MM.1S (cell line): ENCODE measurements at regions not wholly inside any gene's neighbourhood (a gene's known extent, or its start where the extent isn't known, plus 50 kb on each side); places are given as distances from the start of the nearest gene placed in this dataset.
A peak's percentile ranks its signal among the peaks of the same experiment; 100 is the strongest.

Source experiments
- DNase-seq: peaks from one replicate; pipeline ENCODE4 v3.0.0-alpha.2; 2015
- H2AFZ ChIP-seq: fragments of 300-600 bp; sonication (generic); 2 replicates; pipeline ENCODE4 v1.6.0; 2016; ENCODE audit warnings: antibody characterized with exemption, low read length
- H3F3A ChIP-seq: fragments of 300-600 bp; sonication (generic); 2 replicates; pipeline ENCODE4 v1.6.1; 2016; ENCODE audit warnings: mild to moderate bottlenecking, antibody characterized with exemption, low read length, moderate library complexity, mixed read lengths; ENCODE audit not compliant: insufficient read depth
- H3K27ac ChIP-seq: fragments of 300-600 bp; sonication (generic); 2 replicates; pipeline ENCODE4 v1.5.1; 2016; ENCODE audit warnings: mild to moderate bottlenecking, low read length
- H3K27me3 ChIP-seq: fragments of 300-600 bp; sonication (generic); replicated peaks from 2 replicates; pipeline ENCODE4 v1.6.0; 2016; ENCODE audit warnings: low read length; ENCODE audit not compliant: insufficient read depth
- H3K36me3 ChIP-seq: fragments of 300-600 bp; sonication (generic); replicated peaks from 2 replicates; pipeline ENCODE4 v1.6.1; 2016; ENCODE audit warnings: mild to moderate bottlenecking, low read length, mixed read lengths; ENCODE audit not compliant: insufficient read depth
- H3K4me1 ChIP-seq: fragments of 300-600 bp; sonication (generic); 2 replicates; pipeline ENCODE4 v1.6.1; 2016; ENCODE audit warnings: low read length, mixed read lengths
- H3K4me2 ChIP-seq: fragments of 300-600 bp; sonication (generic); 2 replicates; pipeline ENCODE4 v1.6.0; 2016; ENCODE audit warnings: low read depth, low read length
- H3K4me3 ChIP-seq: fragments of 300-600 bp; sonication (generic); 2 replicates; pipeline ENCODE4 v1.5.1; 2016; ENCODE audit warnings: low read length, mixed read lengths
- H3K79me2 ChIP-seq: fragments of 300-600 bp; sonication (generic); 2 replicates; pipeline ENCODE4 v1.6.1; 2016; ENCODE audit warnings: mixed run types, low read length, mixed read lengths
- H3K9ac ChIP-seq: fragments of 300-600 bp; sonication (generic); 2 replicates; pipeline ENCODE4 v1.6.1; 2016; ENCODE audit warnings: low read length, mixed read lengths
- H3K9me2 ChIP-seq: fragments of 300-600 bp; sonication (generic); replicated peaks from 2 replicates; pipeline ENCODE4 v1.6.1; 2016; ENCODE audit warnings: mild to moderate bottlenecking, low read length, mixed read lengths; ENCODE audit not compliant: insufficient read depth
- H3K9me3 ChIP-seq: fragments of 300-600 bp; sonication (generic); replicated peaks from 2 replicates; pipeline ENCODE4 v1.6.1; 2016; ENCODE audit warnings: mild to moderate bottlenecking, low read length, mixed read lengths; ENCODE audit not compliant: insufficient read depth
- H4K20me1 ChIP-seq: fragments of 300-600 bp; sonication (generic); 2 replicates; pipeline ENCODE4 v1.6.1; 2016; ENCODE audit warnings: mild to moderate bottlenecking, low read length, moderate library complexity, mixed read lengths; ENCODE audit not compliant: insufficient read depth
- EZH2 ChIP-seq: fragments of 300-600 bp; sonication (generic); optimal IDR thresholded peaks from 2 replicates; pipeline ENCODE3; 2017; ENCODE audit warnings: low read depth, mild to moderate bottlenecking, antibody characterized with exemption, low read length, mixed read lengths
- EZH2phosphoT487 ChIP-seq: fragments of 300-600 bp; sonication (generic); IDR thresholded peaks from 2 replicates; pipeline ENCODE4 v1.6.1; 2018; ENCODE audit warnings: antibody characterized with exemption, low read length
- TF ChIP-seq, protein P1 (sequence below): fragments of 300-600 bp; sonication (generic); IDR thresholded peaks from 2 replicates; pipeline ENCODE4 v1.5.1; 2016; ENCODE audit warnings: antibody characterized with exemption, low read length, mixed read lengths

DNA sequence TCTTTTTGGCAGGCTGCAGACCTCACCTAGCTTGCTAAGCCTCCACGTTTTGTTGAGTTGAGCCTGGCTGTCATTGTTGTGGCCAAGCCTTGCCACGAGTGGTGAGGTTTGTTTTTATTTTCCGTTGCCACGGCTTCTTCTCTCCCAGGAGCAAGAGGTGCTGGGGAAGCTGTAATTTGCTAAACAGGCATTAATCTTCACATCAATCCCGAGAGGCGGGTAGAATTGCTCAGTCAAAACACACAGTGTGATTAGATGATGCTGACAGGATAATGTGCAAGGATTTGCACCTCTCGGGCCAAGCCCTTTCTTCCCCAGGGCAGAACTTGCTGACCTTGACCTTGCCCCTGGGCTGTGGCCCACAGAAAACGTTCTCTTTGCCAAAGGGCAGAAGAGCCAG is 72.2 kb upstream of the ATP6AP2 start:
- no peaks in the 10 kb centered on the region for H4K20me1 ChIP-seq
- no peaks in the 10 kb centered on the region for H3K27me3 ChIP-seq
- no peak overlapping the region for H3K27ac ChIP-seq
- no peak for DNase-seq
- H3K4me3 ChIP-seq: no peak overlapping the region
- no peaks in the 10 kb centered on the region for H3F3A ChIP-seq
- no peaks in the 10 kb centered on the region for H3K79me2 ChIP-seq
- no peaks in the 10 kb centered on the region for H3K4me1 ChIP-seq
- H3K9me2 ChIP-seq: no peaks in the 10 kb centered on the region
- no peaks in the 10 kb centered on the region for H3K36me3 ChIP-seq
- H3K9ac ChIP-seq: no peak overlapping the region
- H3K4me2 ChIP-seq: no peak overlapping the region
- TF ChIP-seq, protein P1, sequence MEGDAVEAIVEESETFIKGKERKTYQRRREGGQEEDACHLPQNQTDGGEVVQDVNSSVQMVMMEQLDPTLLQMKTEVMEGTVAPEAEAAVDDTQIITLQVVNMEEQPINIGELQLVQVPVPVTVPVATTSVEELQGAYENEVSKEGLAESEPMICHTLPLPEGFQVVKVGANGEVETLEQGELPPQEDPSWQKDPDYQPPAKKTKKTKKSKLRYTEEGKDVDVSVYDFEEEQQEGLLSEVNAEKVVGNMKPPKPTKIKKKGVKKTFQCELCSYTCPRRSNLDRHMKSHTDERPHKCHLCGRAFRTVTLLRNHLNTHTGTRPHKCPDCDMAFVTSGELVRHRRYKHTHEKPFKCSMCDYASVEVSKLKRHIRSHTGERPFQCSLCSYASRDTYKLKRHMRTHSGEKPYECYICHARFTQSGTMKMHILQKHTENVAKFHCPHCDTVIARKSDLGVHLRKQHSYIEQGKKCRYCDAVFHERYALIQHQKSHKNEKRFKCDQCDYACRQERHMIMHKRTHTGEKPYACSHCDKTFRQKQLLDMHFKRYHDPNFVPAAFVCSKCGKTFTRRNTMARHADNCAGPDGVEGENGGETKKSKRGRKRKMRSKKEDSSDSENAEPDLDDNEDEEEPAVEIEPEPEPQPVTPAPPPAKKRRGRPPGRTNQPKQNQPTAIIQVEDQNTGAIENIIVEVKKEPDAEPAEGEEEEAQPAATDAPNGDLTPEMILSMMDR: no peak
- no peak for TF ChIP-seq EZH2
- TF ChIP-seq EZH2phosphoT487: no peak
- H2AFZ ChIP-seq: no peak overlapping the region
- H3K9me3 ChIP-seq: no peaks in the 10 kb centered on the region

DNA sequence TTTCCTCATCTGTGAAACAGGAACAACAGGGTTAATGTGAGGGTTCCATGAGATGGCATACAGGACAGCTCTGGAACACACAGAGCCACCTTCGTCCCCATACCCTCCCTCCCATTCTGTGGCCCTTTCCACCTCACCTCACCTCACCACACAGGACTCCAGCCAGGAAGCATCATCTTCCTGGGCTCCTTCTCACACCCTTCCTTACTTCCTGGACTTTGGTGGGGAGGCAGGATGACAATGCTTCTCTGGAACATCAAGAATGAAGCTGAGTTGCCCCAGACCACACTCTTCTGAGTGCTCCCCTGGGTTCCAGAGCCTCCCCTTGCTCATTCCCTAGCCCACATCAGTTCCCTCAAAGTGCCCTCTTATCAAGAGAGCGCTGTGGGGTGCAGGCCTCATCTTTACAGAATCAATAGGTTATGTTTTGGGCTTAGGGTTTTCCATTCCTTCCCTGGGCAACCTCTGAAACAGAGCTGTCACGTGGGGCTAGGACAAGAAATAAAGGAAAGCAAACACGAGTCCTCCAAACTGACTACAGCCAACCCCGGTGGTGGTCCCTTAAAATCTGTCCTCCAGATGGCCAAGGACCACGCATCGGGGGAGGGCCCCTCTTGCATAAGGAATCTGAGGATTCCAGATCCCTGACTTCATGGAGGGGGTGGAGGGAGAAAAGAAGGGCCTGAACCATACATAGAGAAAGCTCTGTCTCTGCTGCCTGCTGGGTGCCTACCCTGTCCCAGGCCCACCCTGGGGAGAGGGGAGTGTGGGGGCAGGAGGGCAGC is 74.4 kb upstream of the ATP6AP2 start:
- no peaks in the 10 kb centered on the region for H3K9me2 ChIP-seq
- no peak overlapping the region for H3K27ac ChIP-seq
- H3K9me3 ChIP-seq: no peaks in the 10 kb centered on the region
- TF ChIP-seq EZH2 (no peak), EZH2phosphoT487 (no peak)
- TF ChIP-seq, protein P1: no peak
- no peak for DNase-seq
- no peak overlapping the region for H3K4me3 ChIP-seq
- H3K4me2 ChIP-seq: no peak overlapping the region
- H4K20me1 ChIP-seq: no peaks in the 10 kb centered on the region
- H3K36me3 ChIP-seq: no peaks in the 10 kb centered on the region
- H3K9ac ChIP-seq: no peak overlapping the region
- no peaks in the 10 kb centered on the region for H3K4me1 ChIP-seq
- no peak overlapping the region for H2AFZ ChIP-seq
- H3F3A ChIP-seq: no peaks in the 10 kb centered on the region
- no peaks in the 10 kb centered on the region for H3K27me3 ChIP-seq
- H3K79me2 ChIP-seq: no peaks in the 10 kb centered on the region

DNA sequence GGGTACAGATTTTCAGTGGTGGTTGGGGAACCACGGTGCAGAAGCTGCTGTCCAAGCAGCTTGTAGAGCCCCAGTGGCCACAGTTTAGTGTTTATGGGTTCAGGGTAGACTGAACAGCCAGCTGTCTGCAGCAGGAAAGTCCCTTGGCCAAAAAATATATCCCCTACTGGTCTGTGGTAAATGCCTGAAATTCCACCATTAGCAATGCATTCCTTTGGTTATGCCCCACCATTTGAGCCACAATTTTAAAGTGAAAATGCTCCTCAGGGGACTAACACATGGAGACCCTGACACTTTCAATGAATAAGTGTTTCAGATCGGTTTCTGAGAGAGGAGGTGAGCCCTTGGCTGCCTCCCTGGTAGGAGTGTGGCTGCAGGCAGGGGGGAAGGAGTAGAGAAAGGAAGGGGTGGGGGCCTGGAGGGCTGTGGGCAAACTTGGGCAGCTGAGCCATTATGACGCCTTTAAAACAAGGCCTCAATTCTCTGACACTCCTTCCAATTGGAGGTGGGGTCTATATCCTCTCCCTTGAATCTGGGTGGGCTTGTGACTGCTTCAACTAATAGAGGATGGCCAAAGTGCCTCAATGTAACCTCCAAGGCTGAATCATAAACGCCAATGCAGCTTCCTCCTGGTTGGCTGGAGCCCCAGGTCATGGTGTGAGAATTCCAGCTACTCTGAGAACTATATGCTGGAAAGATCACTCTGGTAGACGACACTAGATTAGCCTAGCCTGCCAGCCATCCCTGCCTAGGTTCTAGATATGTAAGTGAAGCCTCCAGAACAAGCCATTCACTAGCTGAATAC is 75.8 kb upstream of the ATP6AP2 start:
- Histone ChIP-seq H3K79me2 (no peaks in the 10 kb centered on the region), H3K9me2 (no peaks in the 10 kb centered on the region), H3K4me3 (no peak overlapping the region), H2AFZ (no peak overlapping the region), H3K27me3 (no peaks in the 10 kb centered on the region), H3F3A (no peaks in the 10 kb centered on the region), H3K4me1 (no peaks in the 10 kb centered on the region), H4K20me1 (no peaks in the 10 kb centered on the region), H3K9ac (no peak overlapping the region), H3K9me3 (no peaks in the 10 kb centered on the region), H3K27ac (no peak overlapping the region), H3K4me2 (no peak overlapping the region), H3K36me3 (no peaks in the 10 kb centered on the region)
- DNase-seq: peak; percentile 47
- TF ChIP-seq, protein P1: no peak
- TF ChIP-seq EZH2phosphoT487 (no peak), EZH2 (no peak)
